GM12874 (cell line): ENCODE measurements at regions not wholly inside any gene's neighbourhood (a gene's known extent, or its start where the extent isn't known, plus 50 kb on each side); places are given as distances from the start of the nearest gene placed in this dataset.

Experiments used
- TF ChIP-seq, protein P1 (sequence below): IDR thresholded peaks from 2 replicates; pipeline ENCODE4 v1.5.1; 2011; ENCODE audit warnings: low read depth, mild to moderate bottlenecking, control low read depth, low read length, moderate library complexity; ENCODE audit not compliant: insufficient read depth

DNA sequence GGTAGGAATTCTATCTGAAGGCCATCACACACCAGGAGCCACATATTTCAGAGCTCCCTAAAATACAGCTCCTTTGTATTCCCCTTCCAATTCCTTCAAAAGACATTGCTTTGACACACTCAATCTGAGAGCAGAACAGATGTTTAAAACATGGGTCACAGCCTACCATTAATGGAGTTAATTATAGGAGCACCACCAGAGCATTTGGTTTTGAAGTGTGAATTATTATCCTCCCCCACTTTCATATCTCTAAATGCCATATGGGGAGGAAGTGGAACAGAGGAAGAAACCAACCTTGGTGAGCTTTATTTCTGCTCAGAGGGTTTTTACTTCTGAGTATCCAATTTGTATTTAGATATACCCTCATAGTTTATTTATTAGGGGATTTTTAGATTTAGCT, 50.7 kb upstream of the TNFRSF21 start:
- TF ChIP-seq, protein P1, sequence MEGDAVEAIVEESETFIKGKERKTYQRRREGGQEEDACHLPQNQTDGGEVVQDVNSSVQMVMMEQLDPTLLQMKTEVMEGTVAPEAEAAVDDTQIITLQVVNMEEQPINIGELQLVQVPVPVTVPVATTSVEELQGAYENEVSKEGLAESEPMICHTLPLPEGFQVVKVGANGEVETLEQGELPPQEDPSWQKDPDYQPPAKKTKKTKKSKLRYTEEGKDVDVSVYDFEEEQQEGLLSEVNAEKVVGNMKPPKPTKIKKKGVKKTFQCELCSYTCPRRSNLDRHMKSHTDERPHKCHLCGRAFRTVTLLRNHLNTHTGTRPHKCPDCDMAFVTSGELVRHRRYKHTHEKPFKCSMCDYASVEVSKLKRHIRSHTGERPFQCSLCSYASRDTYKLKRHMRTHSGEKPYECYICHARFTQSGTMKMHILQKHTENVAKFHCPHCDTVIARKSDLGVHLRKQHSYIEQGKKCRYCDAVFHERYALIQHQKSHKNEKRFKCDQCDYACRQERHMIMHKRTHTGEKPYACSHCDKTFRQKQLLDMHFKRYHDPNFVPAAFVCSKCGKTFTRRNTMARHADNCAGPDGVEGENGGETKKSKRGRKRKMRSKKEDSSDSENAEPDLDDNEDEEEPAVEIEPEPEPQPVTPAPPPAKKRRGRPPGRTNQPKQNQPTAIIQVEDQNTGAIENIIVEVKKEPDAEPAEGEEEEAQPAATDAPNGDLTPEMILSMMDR: no peak

DNA sequence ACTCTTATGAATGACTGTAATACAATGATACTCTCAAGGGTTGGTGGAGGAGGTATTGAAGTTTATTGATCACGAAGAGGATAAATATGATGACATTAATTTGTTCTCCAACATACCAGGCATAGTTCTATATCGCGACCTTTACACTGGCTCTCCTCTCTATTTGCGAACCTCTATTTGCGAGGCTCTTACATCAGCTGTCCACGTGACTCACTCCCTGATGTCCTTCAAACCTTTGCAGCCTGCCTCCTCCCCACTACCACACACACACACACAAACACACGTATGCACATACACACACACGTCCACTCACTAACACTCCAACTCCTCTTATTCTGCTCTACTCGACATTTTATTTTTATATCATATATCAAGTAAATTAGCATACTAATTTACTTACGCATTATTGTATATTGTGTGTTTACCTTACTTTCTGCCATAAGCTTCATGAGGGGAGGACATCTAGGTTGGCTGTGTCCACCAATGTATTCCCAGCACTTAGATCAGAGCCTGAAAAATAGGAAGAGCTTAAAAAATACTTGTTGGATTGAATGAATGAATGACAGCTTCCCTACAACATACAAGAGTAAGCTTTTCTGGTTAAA, 53.3 kb upstream of the TNFRSF21 start:
- TF ChIP-seq, protein P1: no peak

DNA sequence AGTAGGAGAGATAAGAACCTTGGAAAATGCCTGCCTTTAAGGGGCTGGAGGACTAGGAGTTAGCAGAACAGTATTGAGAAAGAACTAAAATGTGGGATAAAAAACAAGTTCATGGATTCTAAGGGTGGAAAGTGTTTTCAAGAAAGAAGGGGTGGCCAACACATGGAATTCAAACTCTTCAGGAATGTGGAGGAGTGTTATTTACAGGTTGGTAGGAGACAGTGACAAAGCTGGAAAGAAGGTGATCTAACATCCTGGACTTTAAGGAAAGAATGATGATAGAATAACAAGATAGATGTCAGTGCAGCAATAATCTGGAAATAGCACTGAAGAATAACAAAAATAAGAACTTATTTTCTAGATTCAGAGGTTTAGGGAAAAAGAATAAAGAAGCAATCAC, 54.0 kb upstream of the TNFRSF21 start:
- TF ChIP-seq, protein P1: no peak

DNA sequence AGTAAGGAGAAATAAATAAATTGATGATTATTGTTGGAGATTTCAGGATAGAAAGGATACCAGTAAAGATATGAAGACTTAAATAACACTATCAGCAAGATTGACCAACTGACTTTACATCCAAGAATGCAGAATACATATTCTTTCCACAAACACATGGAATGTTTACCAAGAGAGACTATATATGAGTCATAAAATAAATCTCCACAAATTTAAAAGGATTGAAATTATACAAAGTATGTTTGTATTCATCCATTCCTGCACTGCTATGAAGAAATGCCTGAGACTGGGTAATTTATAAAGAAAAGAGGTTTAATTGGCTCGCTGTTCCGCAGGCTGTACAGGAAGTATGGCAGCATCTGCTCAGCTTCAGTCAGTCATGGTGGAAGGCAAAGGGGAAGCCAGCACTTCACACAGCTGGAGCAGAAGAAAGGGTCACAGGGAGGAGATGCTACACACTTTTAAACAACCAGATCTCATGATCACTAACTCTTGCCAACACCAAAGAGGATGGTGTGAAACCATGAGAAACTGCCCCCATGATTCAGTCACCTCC, 56.7 kb upstream of the TNFRSF21 start:
- TF ChIP-seq, protein P1: no peak

DNA sequence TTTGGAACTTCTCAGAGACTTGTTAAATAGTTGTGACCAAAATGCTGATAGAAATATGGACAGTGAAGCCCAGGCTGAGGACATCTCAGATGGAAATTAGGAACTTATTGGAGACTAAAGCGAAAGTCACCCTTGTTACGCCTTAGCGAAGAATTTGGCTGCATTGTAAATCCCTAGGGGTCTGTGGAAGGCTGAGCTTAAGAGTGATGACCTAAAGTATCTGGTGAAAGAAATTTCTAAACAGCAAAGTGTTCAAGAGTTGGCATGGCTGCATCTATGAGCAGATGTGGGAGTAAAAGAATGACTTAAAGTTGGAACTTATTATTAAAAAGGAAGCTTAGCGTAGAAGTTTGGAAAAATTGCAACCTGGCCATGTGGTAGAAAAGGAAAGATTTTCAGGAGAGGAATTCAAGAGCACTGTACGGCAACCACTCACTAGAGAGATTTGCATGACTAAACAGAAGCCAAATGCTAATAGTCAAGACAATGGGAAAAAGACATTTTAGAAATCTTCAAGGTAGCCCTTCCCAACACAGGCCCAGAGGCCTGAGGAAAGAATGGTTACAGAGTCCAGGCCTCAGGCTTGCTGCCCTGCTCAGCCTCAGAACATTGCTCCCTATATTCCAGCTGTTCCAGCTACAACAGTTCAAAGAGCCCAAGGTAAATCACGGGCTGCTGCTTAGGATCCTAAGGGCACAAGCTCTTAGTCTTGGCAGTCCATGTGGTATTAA, 61.6 kb upstream of the TNFRSF21 start:
- TF ChIP-seq, protein P1: no peak

DNA sequence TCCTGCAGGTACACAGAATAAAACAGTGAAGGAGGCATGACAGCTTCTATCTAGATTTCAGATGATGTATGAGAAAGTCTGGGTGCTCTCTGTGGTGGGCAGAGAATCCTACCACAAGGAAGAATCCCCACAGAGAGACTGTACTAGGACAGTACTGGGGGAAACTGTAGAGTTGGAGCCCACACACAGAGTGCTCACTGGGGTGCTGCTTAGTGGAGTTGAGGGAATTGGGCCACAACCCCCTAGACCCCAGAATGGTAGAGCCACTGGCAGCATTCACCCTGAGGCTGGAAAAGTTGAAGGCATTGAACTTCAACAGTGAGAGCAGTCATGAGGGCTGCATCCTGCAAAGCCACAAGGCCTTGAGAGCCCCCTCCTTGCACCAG, 62.2 kb upstream of the TNFRSF21 start:
- TF ChIP-seq, protein P1: no peak

DNA sequence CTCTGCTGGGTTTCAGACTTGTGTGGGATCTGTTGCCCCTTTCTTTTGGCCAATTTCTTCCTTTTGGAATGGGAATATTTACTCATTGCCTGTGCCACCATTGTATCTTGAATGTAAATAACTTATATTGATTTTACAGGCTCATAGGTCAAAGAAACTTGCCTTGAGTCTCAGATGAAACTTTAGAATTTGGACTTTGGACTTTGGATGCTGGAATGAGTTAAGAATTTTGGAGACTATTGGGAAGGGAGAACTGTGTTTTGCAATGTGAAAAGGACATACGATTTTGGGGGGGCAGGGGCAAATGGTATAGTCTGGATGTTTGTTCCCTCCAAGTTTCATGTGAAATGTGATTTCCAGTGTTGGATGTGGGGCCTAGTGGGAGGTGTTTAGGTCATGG, 62.6 kb upstream of the TNFRSF21 start:
- TF ChIP-seq, protein P1: no peak
